ENCODE measurements at regions not wholly inside any gene's neighbourhood (a gene's known extent, or its start where the extent isn't known, plus 50 kb on each side); places are given as distances from the start of the nearest gene placed in this dataset.

DNA sequence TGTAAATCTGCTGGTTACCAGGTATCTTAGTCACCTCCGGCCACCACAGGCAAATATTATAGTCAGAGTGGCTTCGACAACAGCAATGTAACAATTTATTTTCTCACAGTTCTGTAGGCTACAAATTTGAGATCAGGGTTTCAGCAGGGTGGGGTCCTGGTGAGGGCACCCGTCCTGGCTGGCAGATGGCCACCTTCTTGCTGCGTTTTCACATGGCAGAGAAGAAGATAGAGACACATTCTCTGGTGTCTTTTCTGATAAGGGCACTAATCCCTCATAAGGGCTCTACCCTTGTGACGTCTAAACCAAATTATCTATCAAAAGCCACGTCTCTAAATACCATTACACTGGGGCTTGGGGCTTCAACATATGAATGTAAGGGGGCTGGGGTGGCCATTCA, 843.2 kb upstream of the FANCL start:
- DNase-seq, result no peak

- no peak for DNase-seq
Observed at GRCh38 chr2:59083075-59083828, 842.1 kb upstream of the FANCL start.

DNA sequence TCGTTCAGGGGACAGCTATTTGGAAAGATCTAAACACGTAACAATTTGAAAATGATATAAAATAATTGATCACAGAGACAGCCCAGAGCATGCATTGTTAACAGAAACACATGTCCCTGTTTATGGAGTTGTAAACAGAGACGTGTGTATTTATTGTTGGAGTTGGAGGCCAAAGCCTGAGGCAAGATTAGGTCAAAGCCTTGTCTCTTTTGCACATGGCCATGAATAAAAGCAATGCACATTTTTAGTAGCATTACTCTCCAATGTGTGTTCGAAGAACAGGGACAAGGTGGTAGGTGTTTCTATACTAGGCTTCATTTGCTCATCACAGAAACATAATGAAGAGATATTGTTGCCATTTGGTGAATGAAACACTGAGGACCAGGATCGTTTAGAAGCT, 841.5 kb upstream of the FANCL start:
- DNase-seq, result no peak

- DNase-seq, result no peak
Observed at GRCh38 chr2:59080451-59081181, 839.5 kb upstream of the FANCL start.

- no peak for DNase-seq
Observed at GRCh38 chr2:59077981-59078531, 836.9 kb upstream of the FANCL start.

GRCh38 chr2:59077026-59077725, 836.1 kb upstream of the FANCL start:
- DNase-seq, result no peak

GRCh38 chr2:59076079-59076619, 835.0 kb upstream of the FANCL start:
- no peak for DNase-seq

DNA sequence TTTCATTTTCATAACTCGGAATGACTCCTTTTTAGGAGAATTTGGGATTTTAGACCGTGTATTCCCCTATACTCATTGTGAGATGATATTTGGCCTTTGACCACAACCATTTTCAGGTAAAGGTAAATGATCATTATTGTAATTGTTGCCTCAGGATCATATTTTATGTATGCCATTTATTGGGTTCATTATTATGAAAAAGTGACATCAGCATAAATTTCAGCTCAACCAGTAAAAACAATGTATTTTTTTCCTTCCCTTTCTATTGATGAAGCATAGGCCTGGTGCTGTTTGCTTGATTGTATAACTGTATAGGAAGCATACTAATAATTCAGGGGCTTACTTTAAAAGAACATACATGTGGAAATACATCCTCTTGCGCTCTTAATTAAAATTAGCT, 832.9 kb upstream of the FANCL start:
- DNase-seq, result no peak

GRCh38 chr2:59073286-59073685, 832.2 kb upstream of the FANCL start:
- no peak for DNase-seq

DNA sequence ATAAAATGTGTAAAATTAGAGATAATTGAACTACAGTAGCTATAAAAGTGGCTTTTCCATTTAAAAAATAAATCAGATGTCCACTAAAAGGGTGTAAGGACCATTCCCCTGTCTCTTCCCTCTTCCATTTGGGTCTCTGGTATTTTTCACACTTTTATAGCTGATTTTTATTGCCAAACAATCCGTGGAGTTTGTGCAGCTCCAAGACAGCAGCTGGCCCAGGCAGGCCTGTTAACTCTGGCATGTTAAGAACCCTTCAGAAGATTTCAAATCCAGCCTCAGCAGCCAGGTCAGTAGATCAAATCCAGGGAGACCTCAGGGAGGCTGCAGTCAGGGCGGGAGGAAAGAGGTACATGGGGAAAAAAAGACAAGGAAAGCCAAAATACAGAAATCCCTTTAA, 827.1 kb upstream of the FANCL start:
- DNase-seq, result no peak

- no peak for DNase-seq
Observed at GRCh38 chr2:59066787-59067399, 825.8 kb upstream of the FANCL start.

DNA sequence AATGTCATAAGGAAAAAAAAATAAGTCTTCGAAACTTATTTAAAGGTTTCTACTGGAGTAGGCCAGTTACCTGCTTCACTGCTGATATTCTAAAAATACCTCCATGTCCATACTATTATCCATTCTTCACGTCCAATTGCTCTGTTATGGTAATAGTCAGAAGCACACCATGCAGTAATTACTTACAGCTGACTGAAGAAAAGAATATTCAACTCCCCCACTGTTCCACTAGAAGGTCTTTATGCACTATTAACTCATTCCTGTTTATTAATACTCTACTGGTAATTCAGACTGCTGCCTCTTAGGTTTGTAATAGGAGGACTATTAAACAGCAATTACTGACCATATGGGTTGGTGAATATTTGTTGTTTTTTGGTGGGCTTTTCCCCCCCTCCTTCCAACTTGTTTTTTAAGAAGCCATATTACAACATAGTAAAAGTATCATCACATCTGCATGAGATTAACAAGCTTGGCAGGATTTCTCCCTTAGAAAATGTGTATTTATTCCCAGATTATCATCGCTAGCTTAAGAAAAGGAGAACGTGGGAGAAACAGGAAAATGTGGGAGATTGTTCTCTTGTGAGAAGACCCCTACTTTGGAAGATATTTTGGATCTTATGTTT, 806.4 kb upstream of the FANCL start:
- DNase-seq, result no peak

DNA sequence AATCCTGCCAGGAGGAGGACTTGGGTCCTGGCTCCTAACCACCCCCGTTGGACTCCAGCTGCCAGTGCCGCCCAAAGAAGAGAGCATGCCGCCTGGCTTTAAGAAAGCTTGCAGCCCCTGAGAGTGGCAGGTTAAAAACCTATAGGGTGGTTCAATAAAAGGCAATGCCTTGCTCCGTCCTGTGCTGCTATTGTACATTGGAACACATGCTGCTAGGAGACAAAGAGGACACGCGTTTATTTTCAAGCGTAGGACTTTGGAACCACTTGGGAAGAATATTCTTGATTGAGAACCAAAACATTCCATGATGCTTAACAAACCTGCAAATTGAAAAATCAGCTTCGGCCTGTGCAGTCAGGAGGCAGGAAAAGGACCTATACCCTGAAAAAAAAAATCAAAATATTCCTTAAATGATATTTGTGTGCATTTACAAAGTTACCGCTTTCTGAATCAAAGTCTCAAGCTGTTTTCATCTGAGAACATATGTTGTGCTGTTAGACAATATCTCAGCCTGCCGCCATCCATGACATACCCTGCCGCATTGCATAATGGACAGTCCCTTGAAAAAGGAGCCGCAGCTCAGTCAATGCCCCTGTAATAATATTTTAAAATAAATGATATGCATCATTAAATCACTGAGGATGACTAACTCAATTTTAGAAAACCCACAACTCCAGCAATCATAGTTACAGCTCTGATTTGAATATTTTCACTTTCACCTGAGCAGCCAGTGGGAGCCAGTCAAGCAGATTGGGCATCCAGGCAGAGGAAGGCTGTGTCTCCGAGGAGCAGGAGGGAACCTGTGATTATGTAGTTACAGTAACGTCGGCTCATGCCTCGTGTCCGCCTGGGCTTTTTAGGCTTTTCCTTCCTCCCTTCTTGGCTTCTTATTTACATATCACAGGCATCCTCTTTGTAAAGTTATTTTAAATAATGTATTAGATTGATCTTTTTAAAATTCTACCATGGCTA, 805.6 kb upstream of the FANCL start:
- no peak for DNase-seq

- DNase-seq, result no peak
Observed at GRCh38 chr2:59044736-59045135, 803.6 kb upstream of the FANCL start.

DNA sequence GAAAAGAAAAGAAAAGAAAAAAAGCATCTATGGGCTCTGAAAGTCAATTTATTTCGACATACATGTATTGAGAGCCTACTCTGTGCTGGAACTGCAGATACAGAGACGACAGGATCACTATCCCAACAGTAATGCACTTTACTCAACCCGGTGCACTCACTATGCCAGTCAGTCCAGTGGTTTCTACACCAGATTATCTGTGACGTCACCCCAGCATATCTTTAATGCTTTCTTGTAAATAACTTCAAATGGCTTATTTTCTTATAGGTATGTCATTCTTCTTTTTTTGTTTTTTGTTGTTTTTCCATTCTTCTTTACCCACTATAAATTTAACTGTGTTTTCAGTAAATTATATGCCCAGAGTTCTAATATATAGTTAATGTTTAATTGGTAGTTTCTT, 800.0 kb upstream of the FANCL start:
- no peak for DNase-seq

DNA sequence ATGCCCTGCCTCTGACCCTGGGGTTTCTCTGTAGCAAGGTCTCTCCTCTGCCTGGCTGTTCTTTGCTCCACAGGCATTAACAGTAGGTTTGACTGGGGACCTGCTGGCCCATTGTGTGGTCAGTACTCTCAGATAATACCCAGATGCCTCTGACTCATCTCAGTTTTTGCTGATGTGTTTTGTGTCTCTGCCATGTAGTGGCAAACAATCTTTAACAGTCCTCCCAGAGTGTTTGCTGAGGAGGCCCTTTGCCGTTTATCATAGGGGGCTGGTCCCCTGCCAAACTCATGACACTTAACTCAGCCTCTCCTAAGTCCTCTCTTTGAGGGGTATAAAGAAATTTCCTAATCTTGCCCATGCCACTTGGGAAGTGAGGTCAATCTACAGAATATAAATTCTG, 793.7 kb upstream of the FANCL start:
- no peak for DNase-seq

GRCh38 chr2:59034106-59034505, 793.0 kb upstream of the FANCL start:
- DNase-seq, result no peak

DNA sequence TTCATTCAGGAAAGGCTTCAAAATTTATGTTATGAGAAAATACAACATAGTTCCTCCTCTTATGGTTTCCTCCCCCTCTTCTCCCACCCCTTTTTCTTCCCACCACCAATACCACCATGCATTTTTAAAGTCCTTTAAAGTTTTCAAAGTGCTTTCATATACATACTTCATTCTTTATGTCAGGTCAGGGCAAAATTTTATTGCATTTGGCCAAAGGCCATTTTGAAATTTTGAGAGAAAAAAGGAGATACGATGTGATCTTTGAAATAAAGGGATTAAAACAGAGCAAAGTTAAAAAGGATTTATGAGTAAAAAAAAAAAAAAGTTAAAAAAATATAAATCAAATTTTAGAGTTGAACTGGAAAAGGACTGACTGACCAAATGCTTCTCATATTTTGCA, 792.5 kb upstream of the FANCL start:
- no peak for DNase-seq

DNA sequence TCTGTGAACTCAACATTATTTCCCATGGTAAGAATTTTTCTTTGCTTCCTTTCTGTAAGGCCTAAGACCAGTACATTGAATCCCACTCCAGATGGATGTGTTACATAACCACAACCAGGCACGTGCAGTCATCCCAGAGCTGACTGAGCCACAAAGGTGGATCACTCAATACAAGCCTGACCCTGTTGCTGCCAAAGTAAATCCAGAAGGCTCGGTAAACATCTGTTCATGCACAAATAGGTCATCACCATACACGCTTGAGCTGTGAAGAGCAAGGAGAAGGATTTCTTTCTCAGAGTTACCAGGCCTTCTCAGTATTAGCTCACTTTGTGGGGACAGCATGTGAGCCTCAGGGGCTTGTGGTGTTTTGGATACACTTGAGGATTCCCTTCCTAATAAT, 791.4 kb upstream of the FANCL start:
- DNase-seq, result no peak

- DNase-seq, result no peak
Observed at GRCh38 chr2:59029058-59029457, 787.9 kb upstream of the FANCL start.

GRCh38 chr2:59027320-59027719, 786.2 kb upstream of the FANCL start:
- no peak for DNase-seq

Data from stimulated activated CD4-positive, alpha-beta T cell treated with anti-CD3 and anti-CD28 coated beads, Interleukin-4, amount 100 ng/mL, for 1 hour (primary cell).